Lung (tissue), 11 donors: ENCODE measurements at regions not wholly inside any gene's neighbourhood (a gene's known extent, or its start where the extent isn't known, plus 50 kb on each side); places are given as distances from the start of the nearest gene placed in this dataset.

Experiments used
- ATAC-seq: fragments of 200-7000 bp; cut with Tn5 transposase; one replicate; pipeline ENCODE4 v1.9.1; 2020; ENCODE audit warnings: moderate number of reproducible peaks; ENCODE audit not compliant: insufficient read depth, low FRiP score
- DNase-seq, 3 donors: peaks; one replicate each; pipeline ENCODE4 v3.0.0-alpha.2; 2013 to 2017
- H3K27ac ChIP-seq, 2 donors: one replicate each; pipeline ENCODE4 v1.5.1; 2013; ENCODE audit warnings: mild to moderate bottlenecking in 2 of 2, moderate library complexity in 2 of 2, control low read depth in 1 of 2, inconsistent platforms in 1 of 2, low read depth in 1 of 2, low read length in 1 of 2
- H3K27me3 ChIP-seq, 3 donors: one replicate each; pipeline ENCODE4 v1.5.1; 2013; ENCODE audit warnings: low read length in 2 of 3; ENCODE audit not compliant: control insufficient read depth in 3 of 3, insufficient read depth in 3 of 3
- H3K36me3 ChIP-seq, 4 donors: one replicate each; pipeline ENCODE4 v1.5.1; 2013; ENCODE audit warnings: low read length in 4 of 4, mild to moderate bottlenecking in 1 of 4, moderate library complexity in 1 of 4; ENCODE audit not compliant: control insufficient read depth in 4 of 4, insufficient read depth in 4 of 4
- H3K4me1 ChIP-seq, 5 donors: one replicate each; pipeline ENCODE4 v1.5.1; 2013; ENCODE audit warnings: low read length in 5 of 5, mild to moderate bottlenecking in 2 of 5, moderate library complexity in 1 of 5; ENCODE audit not compliant: control insufficient read depth in 5 of 5, insufficient read depth in 5 of 5
- H3K4me3 ChIP-seq: one replicate; pipeline ENCODE4 v1.5.1; 2013; ENCODE audit warnings: mild to moderate bottlenecking, control low read depth, moderate library complexity
- H3K9ac ChIP-seq, 2 donors: one replicate each; pipeline ENCODE4 v1.5.1; 2013; ENCODE audit warnings: low read length in 2 of 2, control low read depth in 1 of 2; ENCODE audit not compliant: insufficient read depth in 1 of 2
- H3K9me3 ChIP-seq, 4 donors: one replicate each; pipeline ENCODE4 v1.5.1; 2013; ENCODE audit warnings: low read length in 3 of 4, mild to moderate bottlenecking in 1 of 4, moderate library complexity in 1 of 4; ENCODE audit not compliant: control insufficient read depth in 4 of 4, insufficient read depth in 3 of 4
- WGBS, 2 donors: extraction: QIAGEN DNeasy Blood & Tissue Kit; methylation state at CpG; one replicate each; pipeline ENCODE4 v1.1.7; 2013; 5-methylcytosine and 5-hydroxymethylcytosine counted together
- TF ChIP-seq, protein P1 (sequence below): IDR thresholded peaks from 2 replicates; pipeline ENCODE4 v1.5.1; 2012; ENCODE audit warnings: mild to moderate bottlenecking; ENCODE audit errors: control extremely low read depth, extremely low read depth
- donor health status: control.
- donor health status: control.
- donor health status: Bipolar disorder and iron deficiency.
- donor health status: healthy.
- donor health status: DM: yes; HTN: yes; CAD: no.

DNA sequence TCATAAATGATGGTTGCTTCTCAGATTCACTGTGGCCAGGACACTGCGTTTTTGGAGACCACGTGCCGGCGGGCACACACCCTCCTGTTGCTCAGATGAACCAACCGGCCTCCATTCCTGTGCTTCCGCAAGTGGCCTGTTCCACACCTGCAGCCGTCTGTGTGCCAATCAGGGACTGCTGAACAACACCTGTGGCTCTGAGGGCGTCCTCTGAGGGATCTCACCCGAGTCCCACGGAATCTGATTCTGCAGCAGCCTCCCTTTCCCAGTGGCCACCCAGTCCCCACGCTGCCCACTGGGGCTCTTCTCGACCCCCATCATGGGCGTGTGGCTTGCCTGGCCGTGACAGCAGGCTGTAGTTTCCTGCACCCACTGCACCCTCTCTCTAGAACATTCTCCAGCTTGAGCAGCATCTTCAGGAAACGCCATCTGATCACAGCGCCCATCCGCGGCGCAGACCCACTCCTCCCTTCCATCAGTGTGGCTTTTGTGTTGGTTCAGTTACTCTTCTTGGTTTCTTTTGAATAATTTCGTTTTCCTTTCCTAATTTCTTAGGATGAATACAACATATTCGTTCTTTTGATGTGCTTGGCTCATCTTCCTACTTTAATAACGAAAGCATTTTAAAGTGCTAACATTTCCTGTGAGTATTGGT lies 65.1 kb upstream of the SLC22A11 start:
- peaks cover 0 to 23% (median 9%) of the 10 kb centered on the region in 3 donors for H3K27me3 ChIP-seq
- WGBS, 2 donors, result 70 to 81% methylated on average over 22 of the region's 22 CpGs

DNA sequence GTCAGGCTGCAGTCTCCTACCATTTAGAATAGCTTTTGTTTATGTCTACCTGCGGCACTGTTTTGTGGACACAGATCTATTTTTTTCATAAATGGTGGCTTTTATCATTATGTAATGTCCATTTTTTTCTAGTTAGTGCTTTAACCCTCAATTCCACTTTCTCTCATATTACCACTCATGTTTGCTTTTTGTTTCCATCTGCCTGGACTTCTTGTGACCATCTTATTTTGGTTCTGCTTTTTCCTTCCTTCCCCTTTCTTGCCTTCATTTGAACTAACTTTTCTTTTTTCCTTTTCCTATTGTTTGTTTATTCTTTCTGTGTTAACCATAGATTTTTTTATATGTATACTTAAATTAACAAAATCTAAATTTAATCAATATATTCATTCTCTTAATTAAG lies 63.2 kb upstream of the SLC22A11 start:
- no peak for ATAC-seq
- Histone ChIP-seq H3K9me3 (no peaks in the 10 kb centered on the region), H3K9ac (no peak overlapping the region), H3K4me1 (no peaks in the 10 kb centered on the region), H3K27me3 (peaks cover 0 to 22% (median 9%) of the 10 kb centered on the region in 3 donors), H3K36me3 (no peaks in the 10 kb centered on the region), H3K27ac (no peak overlapping the region), H3K4me3 (no peak overlapping the region)
- TF ChIP-seq, protein P1, sequence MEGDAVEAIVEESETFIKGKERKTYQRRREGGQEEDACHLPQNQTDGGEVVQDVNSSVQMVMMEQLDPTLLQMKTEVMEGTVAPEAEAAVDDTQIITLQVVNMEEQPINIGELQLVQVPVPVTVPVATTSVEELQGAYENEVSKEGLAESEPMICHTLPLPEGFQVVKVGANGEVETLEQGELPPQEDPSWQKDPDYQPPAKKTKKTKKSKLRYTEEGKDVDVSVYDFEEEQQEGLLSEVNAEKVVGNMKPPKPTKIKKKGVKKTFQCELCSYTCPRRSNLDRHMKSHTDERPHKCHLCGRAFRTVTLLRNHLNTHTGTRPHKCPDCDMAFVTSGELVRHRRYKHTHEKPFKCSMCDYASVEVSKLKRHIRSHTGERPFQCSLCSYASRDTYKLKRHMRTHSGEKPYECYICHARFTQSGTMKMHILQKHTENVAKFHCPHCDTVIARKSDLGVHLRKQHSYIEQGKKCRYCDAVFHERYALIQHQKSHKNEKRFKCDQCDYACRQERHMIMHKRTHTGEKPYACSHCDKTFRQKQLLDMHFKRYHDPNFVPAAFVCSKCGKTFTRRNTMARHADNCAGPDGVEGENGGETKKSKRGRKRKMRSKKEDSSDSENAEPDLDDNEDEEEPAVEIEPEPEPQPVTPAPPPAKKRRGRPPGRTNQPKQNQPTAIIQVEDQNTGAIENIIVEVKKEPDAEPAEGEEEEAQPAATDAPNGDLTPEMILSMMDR, result no peak
- no peak for DNase-seq
- WGBS, 2 donors, result 34 to 55% methylated on average over 1 of the region's 1 CpG

More for the DNA sequence above, 65.1 kb upstream of the SLC22A11 start:
- H3K27ac ChIP-seq, result no peak overlapping the region
- H3K36me3 ChIP-seq, result no peaks in the 10 kb centered on the region
- ATAC-seq, result no peak
- no peak overlapping the region for H3K4me3 ChIP-seq
- H3K9ac ChIP-seq, result no peak overlapping the region
- DNase-seq, result no peak
- H3K9me3 ChIP-seq, result no peaks in the 10 kb centered on the region
- TF ChIP-seq, protein P1, result no peak
- H3K4me1 ChIP-seq, result peaks cover 0 to under 1% (median 0%) of the 10 kb centered on the region in 5 donors

DNA sequence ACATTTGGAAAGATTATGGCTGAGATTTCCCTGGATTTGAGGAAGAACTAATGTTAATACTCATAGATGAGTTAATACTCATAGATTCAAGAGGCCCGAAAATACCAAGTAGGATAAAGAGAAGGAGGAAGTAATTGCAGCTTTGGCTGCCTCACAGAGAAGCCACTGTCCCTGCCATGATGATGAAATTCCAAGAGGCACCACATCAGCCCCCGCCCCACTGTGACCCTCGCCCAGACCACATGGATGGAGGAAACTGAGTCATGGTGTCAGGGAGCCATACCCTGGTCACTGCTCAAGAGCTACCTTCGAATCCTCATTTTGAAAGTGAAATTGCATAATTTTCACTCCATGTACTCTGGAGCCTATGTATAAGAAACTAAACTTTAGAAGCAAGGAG lies 57.6 kb upstream of the SLC22A11 start:
- H3K4me1 ChIP-seq, result no peaks in the 10 kb centered on the region

More for the DNA sequence above, 57.6 kb upstream of the SLC22A11 start:
- no peaks in the 10 kb centered on the region for H3K36me3 ChIP-seq
- WGBS, 2 donors, result 26 to 65% methylated on average over 4 of the region's 4 CpGs
- H3K4me3 ChIP-seq, result no peak overlapping the region
- ATAC-seq, result no peak
- TF ChIP-seq, protein P1, result no peak
- peaks cover 0 to 2% (median 0%) of the 10 kb centered on the region in 4 donors for H3K9me3 ChIP-seq
- H3K9ac ChIP-seq, result no peak overlapping the region
- DNase-seq, result no peak
- H3K27me3 ChIP-seq, result peaks cover 0 to 20% (median 15%) of the 10 kb centered on the region in 3 donors
- H3K27ac ChIP-seq, result no peak overlapping the region
